ENCODE measurements at regions not wholly inside any gene's neighbourhood (a gene's known extent, or its start where the extent isn't known, plus 50 kb on each side); places are given as distances from the start of the nearest gene placed in this dataset.
"Not testable (repeated sequence)": the region's sequence is repeated elsewhere in the genome, so short reads cannot be mapped to it uniquely, and the experiment has no call there.

- no peak for DNase-seq
Observed at GRCh38 chr12:89829434-89829975, 120.9 kb upstream of the ATP2B1 start.

- no peak for DNase-seq
Observed at GRCh38 chr12:89828575-89828974, 119.9 kb upstream of the ATP2B1 start.

- no peak for DNase-seq
Observed at GRCh38 chr12:89827592-89827991, 119.0 kb upstream of the ATP2B1 start.

GRCh38 chr12:89826468-89826867 is 117.8 kb upstream of the ATP2B1 start:
- no peak for DNase-seq

GRCh38 chr12:89825591-89826449 is 117.2 kb upstream of the ATP2B1 start:
- DNase-seq, result no peak

- no peak for DNase-seq
Observed at GRCh38 chr12:89824822-89825221, 116.2 kb upstream of the ATP2B1 start.

- not testable (repeated sequence) for DNase-seq
Observed at GRCh38 chr12:89822992-89823391, 114.4 kb upstream of the ATP2B1 start.

GRCh38 chr12:89821896-89822295 is 113.3 kb upstream of the ATP2B1 start:
- DNase-seq, result no peak

- no peak for DNase-seq
Observed at GRCh38 chr12:89817501-89818226, 109.0 kb upstream of the ATP2B1 start.

GRCh38 chr12:89815225-89815624 is 106.6 kb upstream of the ATP2B1 start:
- DNase-seq, result no peak

GRCh38 chr12:89803412-89803811 is 94.8 kb upstream of the ATP2B1 start:
- no peak for DNase-seq

- no peak for DNase-seq
Observed at GRCh38 chr12:89801284-89801683, 92.6 kb upstream of the ATP2B1 start.

GRCh38 chr12:89800435-89800834 is 91.8 kb upstream of the ATP2B1 start:
- DNase-seq, result no peak

GRCh38 chr12:89799316-89799715 is 90.7 kb upstream of the ATP2B1 start:
- DNase-seq, result no peak

- no peak for DNase-seq
Observed at GRCh38 chr12:89797436-89797835, 88.8 kb upstream of the ATP2B1 start.

- no peak for DNase-seq
Observed at GRCh38 chr12:89796798-89797382, 88.3 kb upstream of the ATP2B1 start.

- DNase-seq, result no peak
Observed at GRCh38 chr12:89793946-89794345, 85.3 kb upstream of the ATP2B1 start.

- no peak for DNase-seq
Observed at GRCh38 chr12:89791286-89791685, 82.6 kb upstream of the ATP2B1 start.

- no peak for DNase-seq
Observed at GRCh38 chr12:89789862-89790261, 81.2 kb upstream of the ATP2B1 start.

GRCh38 chr12:89787763-89788162 is 79.1 kb upstream of the ATP2B1 start:
- DNase-seq, result no peak

GRCh38 chr12:89786177-89786810 is 77.7 kb upstream of the ATP2B1 start:
- no peak for DNase-seq

GRCh38 chr12:89783359-89784060 is 74.9 kb upstream of the ATP2B1 start:
- no peak for DNase-seq

All from activated T-cell treated with anti-CD3 and anti-CD28 coated beads, Interleukin-2, amount 50 U/mL, for 1 hour (primary cell).